GM18909 (cell line): ENCODE measurements at regions not wholly inside any gene's neighbourhood (a gene's known extent, or its start where the extent isn't known, plus 50 kb on each side); places are given as distances from the start of the nearest gene placed in this dataset.
"Not testable (repeated sequence)": the region's sequence is repeated elsewhere in the genome, so short reads cannot be mapped to it uniquely, and the experiment has no call there.

Experiments used
- ATAC-seq: cut with Tn5 transposase; IDR thresholded peaks from one replicate; pipeline ENCODE4 v1.9.1; 2021; ENCODE audit warnings: mild to moderate bottlenecking; ENCODE audit not compliant: unreplicated experiment, poor library complexity

DNA sequence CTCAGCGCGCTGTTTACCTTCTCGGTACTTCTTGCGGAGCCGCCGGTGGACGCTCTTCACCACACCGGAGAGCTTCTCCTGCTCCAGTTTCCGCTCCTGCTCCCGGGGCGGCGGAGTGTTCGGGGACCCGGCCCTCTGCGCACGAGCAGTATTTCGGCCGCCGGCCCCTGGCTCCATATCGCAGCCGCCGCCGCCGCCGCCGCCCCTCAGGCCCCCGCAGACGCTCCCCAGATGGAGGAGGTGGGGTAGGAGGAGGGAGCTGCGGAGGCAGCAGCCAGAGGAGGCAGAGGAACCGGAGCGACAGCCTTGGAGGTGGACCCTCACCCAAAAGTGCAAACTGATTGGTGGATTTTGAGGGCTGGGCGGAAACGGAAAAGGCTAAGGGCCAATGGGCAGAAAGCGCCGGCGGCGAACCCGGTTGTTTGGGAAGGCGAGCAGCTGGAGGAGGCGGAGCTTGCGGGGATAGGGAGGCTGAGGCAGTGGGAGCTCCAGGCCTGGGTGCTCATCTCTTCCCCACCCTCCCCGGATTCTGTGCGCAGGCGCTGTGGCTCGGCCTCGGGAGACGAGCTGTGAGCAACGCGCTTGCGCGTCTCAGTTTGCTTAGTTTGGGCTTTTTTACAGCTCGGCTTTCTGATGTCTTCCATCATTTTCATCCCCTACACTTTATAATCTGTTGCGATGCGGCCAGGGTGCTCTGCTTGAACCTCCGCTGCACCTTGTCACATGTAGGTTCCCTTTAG lies 146.9 kb downstream of the GPR85 start:
- peak; percentile 98 for ATAC-seq

DNA sequence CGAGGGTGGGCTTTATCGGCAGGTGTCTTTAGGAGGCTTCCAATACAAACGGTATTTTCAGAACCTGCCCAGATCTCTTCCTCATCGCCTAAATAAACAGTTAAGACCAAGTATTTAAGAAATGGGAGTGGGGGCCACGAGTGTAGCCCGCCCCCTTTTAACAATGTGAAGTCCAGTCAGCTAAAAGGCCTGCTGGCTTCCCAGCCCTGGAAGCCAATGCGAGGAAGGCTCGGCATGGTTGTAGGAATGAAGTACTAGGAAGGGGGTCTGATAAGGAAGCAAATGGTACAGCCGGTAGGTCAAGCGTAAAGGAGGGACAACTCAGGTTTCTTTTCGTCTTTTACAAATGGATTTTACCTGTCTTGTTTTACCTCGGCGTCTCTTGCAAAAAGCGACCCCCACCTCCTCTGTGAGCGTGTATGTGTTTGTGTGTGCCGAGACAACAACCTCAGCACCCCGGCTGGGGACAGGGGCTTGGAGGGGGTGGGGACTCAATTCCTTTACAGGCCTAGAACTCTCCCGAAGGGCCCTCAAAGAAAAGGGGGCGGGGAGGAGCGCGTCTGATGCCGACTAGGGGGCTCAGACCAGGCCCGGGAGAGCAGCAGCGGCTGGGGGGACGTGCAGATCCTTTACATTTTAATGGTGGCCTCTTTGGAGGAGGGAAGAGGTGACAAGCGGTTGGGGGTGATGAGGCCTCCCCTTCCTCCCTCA lies 147.6 kb downstream of the GPR85 start:
- peak; percentile 13 for ATAC-seq

DNA sequence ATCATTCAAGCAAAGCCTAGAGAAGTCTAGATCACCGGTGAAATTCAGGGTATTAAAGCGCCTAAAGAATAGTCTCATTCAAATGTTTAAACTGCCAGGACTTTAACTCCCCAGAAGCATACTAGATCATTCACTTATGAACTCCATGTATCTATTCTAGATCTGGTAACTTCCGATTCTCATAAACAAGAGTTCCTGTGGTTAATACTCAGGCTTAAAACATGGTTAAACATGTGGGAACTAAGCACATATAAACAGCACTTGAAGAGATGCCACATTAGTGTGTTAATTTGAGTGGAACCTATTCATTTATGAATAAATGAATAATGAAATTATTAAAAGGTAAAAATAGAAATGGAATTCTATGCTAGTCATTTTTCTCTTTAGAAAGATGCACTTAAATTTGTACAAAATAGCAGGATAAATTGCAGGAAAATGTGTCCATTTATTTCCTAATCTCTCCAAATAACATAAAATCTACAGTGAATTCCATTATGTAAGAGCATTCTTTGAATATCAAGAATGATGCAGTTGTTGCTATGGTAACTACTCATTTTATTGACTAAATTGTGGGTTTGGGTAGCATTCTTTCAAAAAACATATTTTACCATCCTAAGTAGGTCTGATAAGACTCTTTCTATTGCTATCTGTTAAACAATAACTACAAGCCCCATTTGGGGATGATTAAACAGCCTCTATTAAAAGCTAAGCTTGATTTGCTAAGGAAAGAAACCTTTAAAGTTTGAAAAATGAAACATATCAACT lies 147.6 kb upstream of the TMEM168 start:
- ATAC-seq = no peak

DNA sequence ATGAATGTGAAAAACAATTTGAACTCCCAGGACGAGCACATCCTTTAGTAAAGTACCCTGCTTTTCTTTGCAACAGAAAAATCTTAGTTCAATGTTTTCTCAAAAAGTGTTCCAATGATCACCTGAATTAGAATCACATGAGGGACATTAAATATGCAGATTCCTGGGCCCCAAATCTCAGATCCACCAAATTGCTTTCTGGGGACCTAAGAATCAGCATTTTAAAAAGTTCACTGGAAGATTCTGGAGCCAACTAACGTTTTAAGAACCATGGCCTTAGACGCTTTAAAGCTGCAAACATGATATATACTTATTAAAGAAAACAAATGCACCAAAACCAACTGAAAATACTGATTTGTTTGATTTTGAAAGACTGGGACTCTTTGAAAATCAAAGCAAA lies 143.4 kb upstream of the TMEM168 start:
- no peak for ATAC-seq

DNA sequence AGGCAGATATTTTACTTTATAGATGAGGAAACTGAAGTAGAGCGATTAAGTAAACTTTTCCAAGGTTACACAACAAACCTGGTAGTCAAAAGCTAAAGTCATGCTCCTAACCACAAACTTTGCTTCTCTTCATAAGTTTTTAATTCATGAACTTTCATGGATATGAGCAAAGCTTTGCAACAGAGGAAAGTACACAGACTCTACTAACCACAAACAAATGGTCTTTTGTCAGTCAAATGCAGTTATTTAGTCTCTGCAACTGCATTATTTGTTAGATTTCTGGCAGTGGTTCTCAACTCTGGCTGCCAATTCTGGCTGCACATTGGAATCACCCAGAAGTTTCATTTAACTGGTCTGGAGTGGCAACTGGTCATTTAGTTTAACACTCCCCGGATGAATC lies 140.6 kb upstream of the TMEM168 start:
- no peak for ATAC-seq

DNA sequence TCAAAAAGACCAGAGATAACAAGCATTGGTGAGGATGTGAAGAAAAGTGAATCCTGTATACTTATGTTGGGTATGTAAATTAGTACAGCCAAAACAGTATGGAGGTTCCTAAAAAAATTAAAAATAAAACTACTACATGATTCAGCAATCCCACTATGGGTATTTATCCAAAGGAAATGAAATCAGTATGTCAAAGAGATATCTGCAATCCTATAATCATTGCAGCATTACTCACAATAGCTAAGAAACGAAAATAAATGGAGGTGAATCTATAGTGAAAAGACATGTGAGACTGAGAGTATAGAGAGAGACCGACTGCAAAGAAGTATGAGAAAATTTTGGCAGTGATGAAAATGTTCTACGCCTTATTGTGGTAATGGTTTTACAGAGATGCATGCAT lies 139.2 kb upstream of the TMEM168 start:
- ATAC-seq = no peak

DNA sequence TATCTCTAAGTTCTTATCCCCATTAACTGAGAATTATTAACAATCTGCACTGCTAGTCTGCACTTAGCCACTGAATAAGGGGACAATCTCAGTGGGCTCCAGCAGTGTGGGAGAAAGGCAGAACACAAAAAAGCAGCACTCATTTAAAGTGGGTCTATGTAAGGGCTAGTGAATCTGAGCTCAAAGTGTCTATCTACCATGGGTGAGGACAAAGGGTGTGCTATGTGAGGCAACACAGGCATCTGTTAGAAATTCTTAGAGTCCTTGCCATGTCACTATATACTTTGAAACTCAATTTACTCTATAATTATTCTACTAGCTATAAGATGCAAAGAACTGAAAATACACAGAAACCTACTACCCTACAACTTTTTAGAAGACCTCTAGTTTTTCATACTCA lies 135.8 kb upstream of the TMEM168 start:
- no peak for ATAC-seq

DNA sequence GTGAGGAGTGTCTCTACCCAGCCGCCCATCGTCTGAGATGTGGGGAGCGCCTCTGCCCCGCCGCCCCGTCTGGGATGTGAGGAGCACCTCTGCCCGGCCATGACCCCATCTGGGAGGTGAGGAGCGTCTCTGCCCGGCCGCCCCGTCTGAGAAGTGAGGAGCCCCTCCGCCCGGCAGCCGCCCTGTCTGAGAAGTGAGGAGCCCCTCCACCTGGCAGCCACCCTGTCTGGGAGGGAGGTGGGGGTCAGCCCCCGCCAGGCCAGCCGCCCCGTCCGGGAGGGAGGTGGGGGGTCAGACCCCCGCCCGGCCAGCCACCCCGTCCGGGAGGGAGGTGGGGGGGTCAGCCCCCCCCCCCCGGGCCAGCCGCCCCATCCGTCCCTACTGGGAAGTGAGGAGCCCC lies 132.4 kb upstream of the TMEM168 start:
- ATAC-seq = not testable (repeated sequence)

DNA sequence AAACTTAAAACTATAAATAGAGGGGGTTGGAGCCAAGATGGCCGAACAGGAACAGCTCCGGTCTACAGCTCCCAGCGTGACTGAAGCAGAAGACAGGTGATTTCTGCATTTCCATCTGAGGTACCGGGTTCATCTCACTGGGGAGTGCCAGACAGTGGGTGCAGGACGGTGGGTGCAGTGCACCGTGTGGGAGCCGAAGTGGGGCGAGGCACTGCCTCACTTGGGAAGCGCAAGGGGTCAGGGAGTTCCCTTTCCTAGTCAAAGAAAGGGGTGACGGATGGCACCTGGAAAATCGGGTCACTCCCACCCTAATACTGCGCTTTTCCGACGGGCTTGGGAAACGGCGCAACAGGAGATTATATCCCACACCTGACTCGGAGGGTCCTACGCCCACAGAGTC lies 126.2 kb upstream of the TMEM168 start:
- ATAC-seq = not testable (repeated sequence)

DNA sequence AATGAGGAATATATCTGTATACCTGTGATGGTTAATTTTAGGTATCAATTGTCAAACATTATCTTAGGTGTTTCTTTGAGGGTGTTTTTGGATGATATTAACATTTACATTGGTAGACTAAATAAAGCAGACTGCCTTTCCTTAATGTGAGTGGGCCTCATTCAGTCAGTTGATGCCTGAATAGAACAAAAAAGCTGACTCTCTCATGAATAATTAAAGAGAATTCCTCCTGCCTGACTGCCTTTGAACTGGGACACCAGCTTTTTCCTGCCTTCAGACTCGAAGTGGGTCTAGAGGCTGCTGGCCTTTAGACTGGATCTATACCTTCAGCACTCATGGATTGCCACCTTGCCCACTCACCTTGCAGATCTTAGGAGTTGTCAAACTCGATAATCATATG lies 117.9 kb upstream of the TMEM168 start:
- no peak for ATAC-seq

DNA sequence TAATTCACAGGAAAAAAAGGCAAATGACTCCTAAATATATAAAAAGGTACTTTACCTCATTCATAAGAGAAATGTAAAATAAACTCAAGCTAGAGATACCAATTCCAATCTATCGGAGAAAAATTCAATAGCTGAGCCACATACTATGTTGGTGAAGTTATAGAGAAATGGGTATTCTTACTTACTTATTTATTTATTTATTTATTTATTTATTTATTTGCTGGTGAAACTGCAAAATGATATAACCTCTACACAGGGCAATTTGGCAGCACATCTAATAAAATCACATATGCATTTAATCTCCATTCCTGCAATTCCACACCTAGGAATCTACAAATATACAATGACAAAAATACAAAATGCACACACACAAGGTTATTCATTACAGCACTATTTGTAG lies 117.5 kb upstream of the TMEM168 start:
- no peak for ATAC-seq

DNA sequence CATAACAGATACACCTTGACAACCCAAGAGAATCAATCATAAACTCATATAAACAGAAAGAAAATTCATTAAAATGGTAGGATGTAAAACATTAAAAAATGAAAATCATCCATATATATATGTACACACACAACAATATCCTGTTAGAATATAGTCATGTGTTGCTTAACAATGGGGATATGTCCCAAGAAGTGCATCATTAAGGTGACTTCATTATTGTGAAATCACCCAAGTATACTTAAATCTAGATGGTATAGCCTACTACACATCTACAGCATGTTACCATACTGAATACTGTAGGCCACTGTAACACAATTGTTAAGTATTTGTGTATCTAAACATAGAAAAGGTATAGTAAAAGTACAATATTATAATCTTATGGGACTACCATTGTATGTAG lies 115.8 kb upstream of the TMEM168 start:
- ATAC-seq = no peak

DNA sequence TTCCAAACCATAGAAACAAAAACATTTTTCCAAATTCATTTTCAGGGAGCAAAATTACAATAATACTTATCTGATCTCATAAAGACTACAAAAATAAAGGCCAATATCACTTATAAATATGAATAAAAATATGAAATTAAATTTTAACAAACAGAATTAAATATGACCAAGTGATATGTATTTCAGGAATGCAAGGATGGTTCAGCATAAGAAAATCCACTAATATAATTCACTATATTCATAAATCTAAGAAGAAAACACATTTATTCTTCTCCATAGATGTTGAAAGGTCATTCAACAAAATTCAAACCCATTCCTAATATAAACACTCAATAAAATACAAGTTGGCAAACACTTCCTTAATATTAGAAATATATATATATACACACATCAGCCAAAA lies 115.2 kb upstream of the TMEM168 start:
- no peak for ATAC-seq

DNA sequence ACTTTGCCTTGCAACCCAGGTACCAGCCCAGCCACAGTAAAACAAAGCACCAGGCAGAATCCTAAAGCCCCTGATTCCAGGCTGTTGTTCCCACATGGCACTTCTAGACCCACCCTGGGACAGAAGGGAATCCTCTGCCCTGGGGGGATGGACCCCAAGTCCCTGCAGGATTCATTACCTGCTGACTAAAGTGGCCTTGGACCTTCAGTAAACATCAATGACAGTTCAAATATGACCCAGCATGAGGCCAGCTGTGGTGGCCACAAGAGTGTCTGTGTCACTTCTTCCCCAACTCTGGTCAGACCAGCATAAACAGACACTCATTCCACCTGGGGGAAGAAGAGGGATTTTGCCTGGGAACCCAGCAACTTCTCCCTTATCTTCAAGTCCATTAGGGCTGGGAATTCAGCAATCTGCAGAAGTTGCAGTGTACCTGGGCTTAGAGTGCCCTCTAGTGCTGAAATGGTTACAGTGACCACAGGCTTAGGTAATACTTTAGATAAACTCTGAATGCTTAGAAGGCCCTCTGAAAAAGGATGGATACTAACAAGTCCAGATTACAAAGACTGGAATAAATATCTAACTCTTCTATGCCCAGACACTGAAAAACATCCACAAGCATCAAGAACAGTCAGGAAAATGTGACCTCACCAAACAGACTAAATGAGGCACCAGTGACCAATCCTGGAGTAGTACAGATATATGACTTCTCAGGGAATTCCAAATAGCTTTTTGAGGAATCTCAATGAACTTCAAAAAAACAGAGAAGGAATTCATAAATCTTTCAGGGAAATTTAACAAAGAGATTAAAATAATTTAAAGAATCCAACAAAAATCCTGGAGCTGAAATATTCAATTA lies 108.5 kb upstream of the TMEM168 start:
- ATAC-seq = peak; percentile 93

DNA sequence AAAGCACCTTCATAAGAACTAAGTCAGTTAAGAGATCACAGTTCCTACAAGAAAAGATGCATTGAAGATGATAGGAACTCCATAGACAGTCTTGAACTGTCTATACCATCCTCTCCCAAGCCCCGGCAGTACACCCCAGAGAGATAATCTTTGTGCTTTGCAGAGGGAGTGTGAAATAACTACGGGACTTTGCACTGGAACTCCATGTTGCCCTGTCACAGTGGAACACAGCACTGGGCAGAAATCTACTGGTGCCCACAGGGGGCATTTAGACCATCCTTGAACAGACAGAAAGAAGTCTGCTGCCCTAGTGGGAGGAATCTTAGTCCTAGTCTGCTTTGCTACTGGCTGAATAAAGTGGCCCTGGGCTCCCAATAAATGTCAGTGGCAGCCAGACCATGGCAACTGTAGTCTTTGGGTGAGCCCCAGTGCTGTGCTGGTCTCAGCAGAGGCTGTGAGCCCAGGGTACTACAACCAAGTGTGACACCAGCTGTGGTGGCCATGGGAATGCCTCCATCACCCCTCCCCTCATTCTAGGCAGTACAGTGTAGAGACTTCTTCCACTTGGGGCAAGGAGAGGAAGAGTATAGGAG lies 107.7 kb upstream of the TMEM168 start:
- peak; percentile 17 for ATAC-seq

DNA sequence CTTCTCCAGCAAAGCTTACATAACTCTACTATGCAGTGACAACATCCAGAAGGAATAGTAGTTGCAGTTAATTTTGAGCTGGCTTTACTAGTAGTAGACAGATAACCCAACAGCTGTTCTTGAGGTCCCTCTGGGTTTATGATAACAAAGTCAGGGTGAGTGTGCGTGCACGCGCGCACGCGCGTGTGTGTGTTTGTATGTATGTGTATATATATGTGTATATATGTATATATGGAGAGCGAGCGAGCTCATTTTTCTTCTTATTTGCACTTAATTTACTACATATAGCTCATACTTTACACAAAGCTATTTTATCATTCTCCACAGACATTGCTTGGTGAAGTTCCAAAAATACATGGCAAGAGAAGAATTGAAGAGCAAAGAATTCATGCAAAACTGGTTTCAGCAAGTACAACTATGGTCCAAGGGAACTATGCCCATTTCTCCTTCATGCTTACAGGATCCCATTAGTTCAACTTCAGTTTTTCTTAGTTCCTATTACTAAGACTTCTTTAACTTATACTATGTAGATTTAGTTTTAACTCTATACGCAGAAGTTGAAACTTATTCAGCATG lies 105.9 kb upstream of the TMEM168 start:
- ATAC-seq = no peak

DNA sequence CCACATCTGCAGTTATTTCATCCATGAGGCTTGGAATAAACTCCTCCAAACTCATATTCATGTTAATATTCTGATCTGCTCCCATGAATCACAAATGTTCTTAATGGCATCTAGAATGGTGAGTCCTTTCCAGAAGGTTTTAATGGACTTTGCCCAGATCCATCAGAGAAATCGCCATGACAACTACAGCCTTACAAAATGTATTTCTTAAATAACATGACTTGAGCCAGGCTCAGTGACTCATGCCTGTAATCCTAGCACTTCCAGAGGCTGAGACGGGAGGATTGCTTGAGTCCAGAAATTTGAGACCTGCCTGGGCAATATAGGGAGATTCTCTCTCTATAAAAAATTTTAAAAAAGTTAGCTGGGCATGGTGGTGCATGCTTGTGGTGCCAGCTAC lies 102.1 kb upstream of the TMEM168 start:
- ATAC-seq = no peak

DNA sequence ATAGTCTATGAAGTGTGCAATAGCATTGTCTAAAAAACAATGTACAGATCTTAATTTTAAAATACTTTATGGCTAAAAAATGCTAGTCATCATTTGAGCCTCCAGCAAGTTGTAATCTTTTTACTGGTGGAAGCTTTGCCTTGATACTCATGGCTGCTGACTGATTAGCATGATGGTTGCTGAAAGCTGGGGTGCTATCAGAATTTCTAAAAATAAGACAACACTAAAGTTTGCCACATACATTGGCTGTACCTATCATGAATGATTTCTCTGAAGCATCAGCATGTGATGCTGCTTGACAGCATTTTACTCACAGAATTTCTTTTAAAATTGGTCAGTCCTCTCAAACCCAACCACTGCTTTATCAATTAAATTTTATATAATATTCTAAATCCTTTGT lies 101.5 kb upstream of the TMEM168 start:
- ATAC-seq = no peak

DNA sequence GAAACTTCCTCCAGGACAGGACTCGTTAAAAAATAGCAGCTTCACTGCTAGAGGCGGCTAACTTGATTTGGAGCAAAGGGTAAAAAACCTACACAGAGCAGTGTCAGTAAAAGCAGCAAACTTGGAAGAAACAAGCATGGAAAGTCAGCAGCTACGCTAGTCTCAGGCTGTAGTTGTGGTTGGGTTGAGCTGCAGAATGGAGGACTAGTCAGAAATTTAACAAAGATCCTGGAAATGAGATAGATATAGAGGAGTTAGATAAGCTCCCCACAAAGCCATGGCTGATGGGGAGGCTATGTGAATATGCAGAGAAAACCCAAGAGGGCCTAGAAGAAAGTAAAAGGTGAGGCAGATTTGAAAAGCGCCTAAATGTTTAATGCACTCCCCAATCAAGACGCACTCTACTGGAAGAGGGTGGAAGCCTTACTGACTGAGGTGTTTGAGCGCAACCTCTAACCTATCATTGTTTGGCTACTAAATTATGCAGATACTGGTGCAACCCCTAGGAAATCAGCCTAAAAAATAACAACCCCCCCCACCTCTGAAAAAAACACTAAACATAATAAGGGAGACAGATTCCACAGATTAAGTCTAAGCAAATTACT lies 99.7 kb upstream of the TMEM168 start:
- no peak for ATAC-seq
